K562 (cell line): ENCODE measurements at regions not wholly inside any gene's neighbourhood (a gene's known extent, or its start where the extent isn't known, plus 50 kb on each side); places are given as distances from the start of the nearest gene placed in this dataset.

Source experiments
- ATAC-seq: fragments of 200-7000 bp; cut with Tn5 transposase; 3 replicates; pipeline ENCODE4 v1.9.1; 2020; ENCODE audit warnings: moderate library complexity
- BruUV-seq: library from RNA; stranded (reverse); fragments of 400-500 nt; replicated peaks from 2 replicates; lab custom pipeline; 2021; lab: Mats Ljungman, UMichigan
- CTCF ChIA-PET: fragments of 300-600 bp; formaldehyde crosslinking; extraction: SDS; loops from one replicate; lab custom pipeline; 2021; ENCODE audit warnings: low intra/inter-chr PET ratio; lab: Yijun Ruan, JAX
- POLR2A ChIA-PET: fragments of 300-600, 350-650 bp; sonication (Branson Sonifier 250); formaldehyde crosslinking; extraction: SDS; loops from one replicate; lab custom pipeline; 2021; ENCODE audit warnings: antibody characterized with exemption, inconsistent platforms; lab: Yijun Ruan, JAX
- DNase-seq, 4 experiments: peaks; one replicate each; pipeline versions ENCODE4 v3.0.0 to v3.0.0-alpha.2; 2011 to 2018; ENCODE audit warnings: low spot score in 3 of 4, mixed read lengths in 3 of 4; ENCODE audit errors: extremely low read depth in 1 of 4
- FAIRE-seq: peaks from 2 replicates; lab custom pipeline; 2011; peaks lifted over from hg19 to GRCh38; lab: Jason Lieb, UNC
- H2AFZ ChIP-seq: 2 replicates; pipeline ENCODE4 v1.6.0; 2011; ENCODE audit warnings: low read depth, low read length, control low read depth, inconsistent platforms
- H3K27ac ChIP-seq: fragments of 200-600 bp; 3 replicates; pipeline ENCODE4 v1.8.0; 2011; ENCODE audit warnings: low read depth, mild to moderate bottlenecking, control low read depth, inconsistent platforms, low read length, moderate library complexity, mixed read lengths; ENCODE audit errors: extremely low read depth
- H3K27me3 ChIP-seq, 2 experiments: fragments of 300-600 bp in 1 of 2; 2 replicates in 1 of 2; 3 replicates in 1 of 2; pipeline versions ENCODE4 v1.6.0 to v1.8.0; 2011; ENCODE audit warnings: inconsistent platforms in 2 of 2, low read length in 2 of 2, mild to moderate bottlenecking in 1 of 2, mixed read lengths in 1 of 2, moderate library complexity in 1 of 2; ENCODE audit not compliant: control insufficient read depth in 2 of 2, insufficient read depth in 2 of 2
- H3K36me3 ChIP-seq: fragments of 300-600 bp; 3 replicates; pipeline ENCODE4 v1.8.0; 2011; ENCODE audit warnings: mild to moderate bottlenecking, low read length, inconsistent platforms; ENCODE audit not compliant: control insufficient read depth, insufficient read depth
- H3K4me1 ChIP-seq, 2 experiments: fragments of 200-600 bp in 1 of 2; replicated peaks in 1 of 2; 2 replicates in 1 of 2; 3 replicates in 1 of 2; pipeline versions ENCODE4 v1.5.1 to v1.8.0; 2011; ENCODE audit warnings: inconsistent platforms in 2 of 2, low read length in 2 of 2, mild to moderate bottlenecking in 1 of 2, mixed read lengths in 1 of 2, moderate library complexity in 1 of 2; ENCODE audit not compliant: control insufficient read depth in 2 of 2, insufficient read depth in 2 of 2
- H3K4me2 ChIP-seq: 2 replicates; pipeline ENCODE4 v1.6.1; 2011; ENCODE audit warnings: low read length, control low read depth, inconsistent platforms, mixed read lengths; ENCODE audit not compliant: insufficient read depth
- H3K4me3 ChIP-seq: fragments of 200-600 bp; sonication (generic), shearing (Covaris generic); 2 replicates; pipeline ENCODE4 v1.5.1; 2016; ENCODE audit warnings: control low read depth, inconsistent platforms
- H3K79me2 ChIP-seq: fragments of 200-600 bp; 3 replicates; pipeline ENCODE4 v1.8.0; 2011; ENCODE audit warnings: low read length, inconsistent platforms; ENCODE audit not compliant: control insufficient read depth, insufficient read depth
- H3K9ac ChIP-seq, 2 experiments: 2 replicates each; pipeline versions ENCODE4 v1.6.0 to v1.6.1; 2011; ENCODE audit warnings: low read depth in 2 of 2, low read length in 2 of 2, control low read depth in 1 of 2, inconsistent platforms in 1 of 2, mild to moderate bottlenecking in 1 of 2, mixed read lengths in 1 of 2; ENCODE audit not compliant: insufficient read depth in 1 of 2
- H3K9me1 ChIP-seq: one replicate; pipeline ENCODE4 v1.6.0; 2011; ENCODE audit warnings: inconsistent platforms, mild to moderate bottlenecking, low read length, moderate library complexity; ENCODE audit not compliant: control insufficient read depth, insufficient read depth
- H3K9me3 ChIP-seq: replicated peaks from 2 replicates; pipeline ENCODE4 v1.5.1; 2011; ENCODE audit warnings: low read depth, low read length, inconsistent platforms; ENCODE audit not compliant: control insufficient read depth, insufficient read depth
- H4K20me1 ChIP-seq: replicated peaks from 2 replicates; pipeline ENCODE4 v1.6.1; 2011; ENCODE audit warnings: low read length, inconsistent platforms, mixed read lengths; ENCODE audit not compliant: control insufficient read depth, insufficient read depth
- ARID3B ChIP-seq: fragments of 250-450 bp; sonication (Bioruptor Pico); IDR thresholded peaks from 2 replicates; pipeline ENCODE4 v1.4.0; 2020; ENCODE audit warnings: borderline replicate concordance
- BMI1 ChIP-seq: fragments of 150-350 bp; IDR thresholded peaks from 2 replicates; pipeline ENCODE4 v1.6.1; 2014; ENCODE audit warnings: low read length
- BRD4 ChIP-seq: fragments of 200-600 bp; sonication (generic); IDR thresholded peaks from 2 replicates; pipeline ENCODE4 v1.6.1; 2017; ENCODE audit warnings: inconsistent platforms
- CEBPZ ChIP-seq: fragments of 150-350 bp; IDR thresholded peaks from 2 replicates; pipeline ENCODE4 v1.6.1; 2014; ENCODE audit warnings: low read depth, mild to moderate bottlenecking, low read length, borderline replicate concordance
- DDX20 ChIP-seq: fragments of 450-650 bp; IDR thresholded peaks from 2 replicates; pipeline ENCODE4 v1.6.1; 2016; ENCODE audit warnings: missing genetic modification characterization, low read depth, mild to moderate bottlenecking, missing compliant biosample characterization, moderate library complexity
- ETV5 ChIP-seq: sonication (generic); formaldehyde crosslinking; IDR thresholded peaks from 2 replicates; pipeline ENCODE4 v1.4.0; 2020; ENCODE audit warnings: low read depth, mild to moderate bottlenecking, missing genetic modification reagents
- FOXM1 ChIP-seq, 2 experiments: fragments of 450-650 bp in 1 of 2; sonication (generic) in 1 of 2; formaldehyde crosslinking in 1 of 2; IDR thresholded peaks; 2 replicates each; pipeline versions ENCODE4 v1.6.1 to v1.9.0; 2017 to 2022; ENCODE audit warnings: low read depth in 2 of 2, mild to moderate bottlenecking in 2 of 2, missing genetic modification reagents in 1 of 2, moderate library complexity in 1 of 2
- HDAC6 ChIP-seq: IDR thresholded peaks from 2 replicates; pipeline ENCODE4 v1.6.1; 2012; ENCODE audit warnings: low read depth, mild to moderate bottlenecking, control low read depth, inconsistent platforms, low read length, moderate library complexity
- HNRNPK ChIP-seq: fragments of 200-400 bp; formaldehyde crosslinking; IDR thresholded peaks from one replicate; pipeline ENCODE4 v1.6.1; 2018; ENCODE audit warnings: mild to moderate bottlenecking, low read depth, low read length; ENCODE audit not compliant: poor library complexity, severe bottlenecking
- NUFIP1 ChIP-seq: fragments of 450-650 bp; IDR thresholded peaks from 2 replicates; pipeline ENCODE4 v1.6.1; 2018; ENCODE audit not compliant: partially characterized antibody
- RBM17 ChIP-seq: fragments of 200-400 bp; formaldehyde crosslinking; IDR thresholded peaks from 2 replicates; pipeline ENCODE4 v1.6.1; 2017; ENCODE audit warnings: low read depth, mild to moderate bottlenecking, low read length, borderline replicate concordance
- STAG1 ChIP-seq: sonication (generic); formaldehyde crosslinking; IDR thresholded peaks from 2 replicates; pipeline ENCODE4 v1.5.0; 2020; ENCODE audit warnings: missing genetic modification reagents, borderline replicate concordance
- ZNF274 ChIP-seq: IDR thresholded peaks from 2 replicates; pipeline ENCODE4 v1.6.1; 2011; ENCODE audit warnings: low read depth, mild to moderate bottlenecking, low read length, moderate library complexity, borderline replicate concordance
- ZNF324 ChIP-seq: fragments of 250-450 bp; sonication (Bioruptor Pico); IDR thresholded peaks from 2 replicates; pipeline ENCODE4 v1.4.0; 2020; ENCODE audit warnings: mild to moderate bottlenecking
- ZNF551 ChIP-seq: fragments of 250-450 bp; sonication (Bioruptor Pico); IDR thresholded peaks from 2 replicates; pipeline ENCODE4 v1.5.0; 2021; ENCODE audit warnings: mild to moderate bottlenecking, moderate library complexity
- WGBS: fragments of 100-300 bp; shearing (Covaris generic); methylation state at CpG from one replicate; pipeline ENCODE4 v1.1.6; 2016; ENCODE audit warnings: low coverage, mixed read lengths; ENCODE audit not compliant: insufficient coverage; ENCODE audit errors: missing lambda C conversion rate; 5-methylcytosine and 5-hydroxymethylcytosine counted together
- in situ Hi-C: fragments of 300-500 bp; cut with MboI; formaldehyde crosslinking; loops from 4 replicates; pipeline ENCODE4 v1.15.0; 2018; ENCODE audit warnings: inconsistent platforms, mixed read lengths
- intact Hi-C: fragments of 100-400 bp; cut with micrococcal nuclease; formaldehyde crosslinking; loops from 2 replicates; pipeline ENCODE4 v1.14.2; 2022
- TF ChIP-seq, protein P1 (sequence below): sonication (generic); formaldehyde crosslinking; IDR thresholded peaks from 2 replicates; pipeline ENCODE4 v1.8.1; 2022; ENCODE audit warnings: missing genetic modification reagents

DNA sequence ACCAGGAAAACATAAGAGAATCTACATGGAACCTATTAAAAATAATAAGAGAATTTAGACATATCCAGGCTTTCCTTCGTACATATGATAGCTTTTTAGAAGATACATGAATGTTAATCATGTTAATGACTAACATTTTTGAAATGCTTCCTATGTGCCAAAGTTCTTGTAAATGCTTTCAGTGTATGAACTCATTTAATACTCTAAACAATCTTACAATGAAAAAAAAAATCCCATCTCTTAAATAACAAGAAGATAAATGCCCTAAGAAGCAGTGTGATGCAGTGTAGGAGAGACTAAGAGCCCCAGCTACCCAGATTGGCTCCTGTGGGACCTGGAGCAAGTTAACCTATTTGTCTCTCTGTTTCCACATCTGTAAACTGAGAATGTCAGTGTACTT is 220.4 kb upstream of the MYOCD start:
- Histone ChIP-seq H3K27ac (no peak overlapping the region), H3K9me3 (no peaks in the 10 kb centered on the region), H3K4me3 (no peak overlapping the region), H2AFZ (no peak overlapping the region), H3K4me2 (no peak overlapping the region), H3K9ac (no peak overlapping the region), H3K36me3 (no peaks in the 10 kb centered on the region), H3K27me3 (no peaks in the 10 kb centered on the region), H4K20me1 (no peaks in the 10 kb centered on the region), H3K9me1 (no peaks in the 10 kb centered on the region), H3K4me1 (no peaks in the 10 kb centered on the region), H3K79me2 (no peaks in the 10 kb centered on the region)
- WGBS, result 0% methylated on average over 1 of the region's 1 CpG
- no TSS peak for BruUV-seq
- no peak for ATAC-seq
- ChIA-PET POLR2A (no interaction called here), CTCF (no interaction called here)
- intact Hi-C loops, result no loop called here
- no peak for FAIRE-seq
- in situ Hi-C loops, result no loop called here
- no peak for DNase-seq
- TF ChIP-seq CEBPZ, result no peak
- no peak for TF ChIP-seq DDX20 (tag)
- no peak for TF ChIP-seq STAG1 (CRISPR knock-in tag)
- no peak for TF ChIP-seq FOXM1 (IDR thresholded peaks at IDR 0.05; ENCODE audit: low read depth)
- no peak for TF ChIP-seq FOXM1 (CRISPR knock-in tag; IDR thresholded peaks at IDR 0.05; ENCODE audit: low read depth)
- TF ChIP-seq BRD4, result no peak
- TF ChIP-seq, protein P1, sequence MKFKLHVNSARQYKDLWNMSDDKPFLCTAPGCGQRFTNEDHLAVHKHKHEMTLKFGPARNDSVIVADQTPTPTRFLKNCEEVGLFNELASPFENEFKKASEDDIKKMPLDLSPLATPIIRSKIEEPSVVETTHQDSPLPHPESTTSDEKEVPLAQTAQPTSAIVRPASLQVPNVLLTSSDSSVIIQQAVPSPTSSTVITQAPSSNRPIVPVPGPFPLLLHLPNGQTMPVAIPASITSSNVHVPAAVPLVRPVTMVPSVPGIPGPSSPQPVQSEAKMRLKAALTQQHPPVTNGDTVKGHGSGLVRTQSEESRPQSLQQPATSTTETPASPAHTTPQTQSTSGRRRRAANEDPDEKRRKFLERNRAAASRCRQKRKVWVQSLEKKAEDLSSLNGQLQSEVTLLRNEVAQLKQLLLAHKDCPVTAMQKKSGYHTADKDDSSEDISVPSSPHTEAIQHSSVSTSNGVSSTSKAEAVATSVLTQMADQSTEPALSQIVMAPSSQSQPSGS (CRISPR knock-in tag), result no peak
- TF ChIP-seq BMI1, result no peak
- TF ChIP-seq HNRNPK, result no peak
- TF ChIP-seq RBM17, result no peak
- TF ChIP-seq ZNF551 (CRISPR knock-in tag), result no peak
- TF ChIP-seq ZNF324 (CRISPR knock-in tag), result no peak
- TF ChIP-seq HDAC6, result no peak
- no peak for TF ChIP-seq ARID3B
- no peak for TF ChIP-seq NUFIP1
- TF ChIP-seq ETV5 (CRISPR knock-in tag), result no peak
- TF ChIP-seq ZNF274, result no peak
